ENCODE measurements at regions not wholly inside any gene's neighbourhood (a gene's known extent, or its start where the extent isn't known, plus 50 kb on each side); places are given as distances from the start of the nearest gene placed in this dataset.
"Not testable (repeated sequence)": the region's sequence is repeated elsewhere in the genome, so short reads cannot be mapped to it uniquely, and the experiment has no call there.

DNA sequence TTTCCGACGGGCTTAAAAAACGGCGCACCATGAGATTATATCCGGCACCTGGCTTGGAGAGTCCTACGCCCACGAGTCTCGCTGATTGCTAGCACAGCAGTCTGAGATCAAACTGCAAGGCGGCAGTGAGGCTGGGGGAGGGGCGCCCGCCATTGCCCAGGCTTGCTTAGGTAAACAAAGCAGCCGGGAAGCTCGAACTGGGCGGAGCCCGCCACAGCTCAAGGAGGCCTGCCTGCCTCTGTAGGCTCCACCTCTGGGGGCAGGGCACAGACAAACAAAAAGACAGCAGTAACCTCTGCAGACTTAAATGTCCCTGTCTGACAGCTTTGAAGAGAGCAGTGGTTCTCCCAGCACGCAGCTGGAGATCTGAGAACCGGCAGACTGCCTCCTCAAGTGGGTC lies 117.5 kb upstream of the C9orf72 start:
- H3K4me1 ChIP-seq (ENCODE audit: insufficient read depth, low read length); H3K36me3 ChIP-seq (ENCODE audit: insufficient read depth, low read length); H3K9me3 ChIP-seq (ENCODE audit: control insufficient read depth, insufficient read depth, low read length): not testable (repeated sequence)
- H3K9ac ChIP-seq (ENCODE audit: low read depth, low read length): peak overlapping the region; percentile 55; the same call in 1 of the 2 replicates

DNA sequence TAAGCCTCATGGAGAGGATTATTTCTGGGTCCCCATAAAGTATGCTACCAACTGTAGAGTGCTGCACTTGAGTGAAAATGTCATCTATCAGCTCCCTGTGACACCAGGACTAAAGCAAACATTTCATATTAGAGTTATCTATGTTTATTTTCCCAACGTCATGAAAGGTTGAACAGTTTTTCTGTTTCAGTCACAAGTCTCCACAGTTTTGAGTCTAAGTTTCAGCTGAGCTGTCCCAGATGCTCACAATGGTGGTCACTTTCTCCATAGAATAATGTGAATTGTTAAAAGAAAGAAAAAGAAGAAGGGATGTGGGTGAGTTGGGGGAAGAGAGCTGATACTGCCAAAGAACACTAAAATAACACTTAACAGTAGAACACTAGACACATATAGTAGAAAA lies 126.3 kb upstream of the C9orf72 start:
- H3K36me3 ChIP-seq (ENCODE audit: insufficient read depth, low read length): no peaks in the 10 kb centered on the region
- H3K9ac ChIP-seq (ENCODE audit: low read depth, low read length): no peak overlapping the region
- no peaks in the 10 kb centered on the region for H3K9me3 ChIP-seq (ENCODE audit: control insufficient read depth, insufficient read depth, low read length)
- H3K4me1 ChIP-seq (ENCODE audit: insufficient read depth, low read length): peaks cover 7% of the 10 kb centered on the region

DNA sequence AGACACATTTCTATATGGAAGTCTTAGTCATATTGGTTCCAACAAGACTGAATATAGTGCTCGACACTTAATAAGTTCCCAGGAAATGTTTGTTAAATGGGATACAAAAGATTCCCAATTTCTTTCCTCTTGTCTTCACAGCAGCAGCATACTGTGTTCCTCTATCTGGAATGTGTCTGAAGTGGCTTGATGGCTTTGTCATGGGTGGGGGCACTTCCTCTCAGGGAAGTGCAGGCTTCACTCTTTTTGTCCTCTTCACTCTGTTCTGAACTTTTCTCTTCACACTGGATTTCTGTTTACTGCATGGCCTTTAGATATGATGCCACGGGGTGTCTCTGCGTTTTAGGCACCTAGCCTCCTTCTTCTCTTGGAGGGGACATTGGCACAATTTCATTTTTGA lies 127.7 kb upstream of the C9orf72 start:
- H3K9me3 ChIP-seq (ENCODE audit: control insufficient read depth, insufficient read depth, low read length): no peaks in the 10 kb centered on the region
- H3K36me3 ChIP-seq (ENCODE audit: insufficient read depth, low read length): no peaks in the 10 kb centered on the region
- H3K9ac ChIP-seq (ENCODE audit: low read depth, low read length): no peak overlapping the region
- peaks cover 7% of the 10 kb centered on the region for H3K4me1 ChIP-seq (ENCODE audit: insufficient read depth, low read length)

DNA sequence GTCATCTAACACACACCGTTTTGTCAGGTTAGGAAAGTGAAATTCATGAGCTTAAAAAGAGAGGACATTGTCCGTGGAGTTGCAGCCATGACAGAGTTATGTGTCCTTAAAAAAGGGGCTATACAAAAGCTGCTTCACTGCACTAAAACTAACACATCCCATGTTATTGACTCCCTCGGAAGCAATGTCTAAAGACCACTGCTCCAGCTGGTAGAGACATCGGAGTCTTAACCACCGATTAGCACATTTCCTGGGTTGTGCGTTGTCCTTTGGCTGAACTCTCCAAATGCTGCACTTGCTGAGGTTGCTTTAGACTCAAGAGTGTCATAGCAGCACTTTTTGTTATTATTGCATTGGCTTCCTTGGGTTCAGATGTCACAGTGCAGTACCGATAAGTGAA lies 128.3 kb upstream of the C9orf72 start:
- H3K9ac ChIP-seq (ENCODE audit: low read depth, low read length): no peak overlapping the region

DNA sequence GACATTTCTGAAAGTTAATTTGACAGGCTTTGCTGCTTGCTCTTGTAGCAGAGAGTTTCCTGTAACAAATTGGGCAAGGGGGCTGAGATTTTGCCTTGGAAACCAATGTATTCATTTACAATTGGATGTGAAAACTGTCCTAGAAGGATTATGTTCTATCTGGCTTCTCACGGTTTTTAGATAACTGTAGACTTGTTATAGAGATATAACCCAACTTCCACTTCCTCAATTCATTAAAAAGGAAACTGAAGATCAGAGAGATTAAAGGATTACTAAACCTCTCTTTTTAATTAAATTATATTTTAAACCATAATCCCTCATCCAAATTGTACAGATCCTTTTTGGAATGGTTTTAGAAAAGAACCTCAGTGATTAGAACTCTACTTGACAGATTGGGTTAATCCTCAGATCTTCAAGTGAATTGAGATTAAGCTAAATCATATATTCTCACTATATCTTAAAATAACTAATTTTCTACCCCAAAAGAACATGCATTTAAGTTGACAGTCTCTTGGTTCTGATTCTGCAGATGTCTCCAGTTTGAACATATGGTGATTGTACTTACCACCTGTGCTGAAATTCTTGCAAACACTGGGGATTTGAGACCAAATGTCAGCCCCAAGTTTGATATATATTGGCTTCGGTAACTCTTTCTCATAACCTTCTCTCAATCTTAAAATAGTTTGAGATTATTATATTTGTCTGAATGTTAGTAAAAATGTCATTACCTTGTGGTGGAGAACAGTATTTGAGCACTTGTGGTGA lies 130.1 kb upstream of the C9orf72 start:
- H3K9me3 ChIP-seq (ENCODE audit: control insufficient read depth, insufficient read depth, low read length): no peaks in the 10 kb centered on the region
- H3K36me3 ChIP-seq (ENCODE audit: insufficient read depth, low read length): no peaks in the 10 kb centered on the region
- H3K9ac ChIP-seq (ENCODE audit: low read depth, low read length): no peak overlapping the region
- H3K4me1 ChIP-seq (ENCODE audit: insufficient read depth, low read length): peaks cover 7% of the 10 kb centered on the region

More for the DNA sequence above, 128.3 kb upstream of the C9orf72 start:
- H3K4me1 ChIP-seq (ENCODE audit: insufficient read depth, low read length): peaks cover 7% of the 10 kb centered on the region
- H3K36me3 ChIP-seq (ENCODE audit: insufficient read depth, low read length): no peaks in the 10 kb centered on the region
- H3K9me3 ChIP-seq (ENCODE audit: control insufficient read depth, insufficient read depth, low read length): no peaks in the 10 kb centered on the region

DNA sequence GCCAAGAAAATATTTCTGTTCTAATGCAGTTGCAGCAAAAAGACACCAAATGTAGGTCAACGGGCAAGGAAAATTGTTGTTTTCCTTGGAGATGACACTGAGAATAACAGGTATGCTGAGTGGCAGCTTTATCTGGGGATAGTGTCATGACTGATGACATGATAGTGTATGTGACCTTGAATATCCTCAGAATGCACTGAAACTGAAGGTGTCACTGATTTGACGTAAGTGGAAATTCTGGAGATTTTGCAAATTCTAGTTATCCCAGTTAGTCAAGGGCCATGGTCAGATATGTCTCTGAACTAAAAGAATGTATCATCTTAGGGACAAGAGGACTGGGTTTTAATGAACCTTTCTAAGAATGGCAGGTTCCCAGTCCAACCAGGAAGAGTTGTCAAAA lies 138.0 kb upstream of the C9orf72 start:
- Histone ChIP-seq H3K4me1 (ENCODE audit: insufficient read depth, low read length) (no peaks in the 10 kb centered on the region), H3K36me3 (ENCODE audit: insufficient read depth, low read length) (no peaks in the 10 kb centered on the region), H3K9me3 (ENCODE audit: control insufficient read depth, insufficient read depth, low read length) (no peaks in the 10 kb centered on the region), H3K9ac (ENCODE audit: low read depth, low read length) (no peak overlapping the region)

DNA sequence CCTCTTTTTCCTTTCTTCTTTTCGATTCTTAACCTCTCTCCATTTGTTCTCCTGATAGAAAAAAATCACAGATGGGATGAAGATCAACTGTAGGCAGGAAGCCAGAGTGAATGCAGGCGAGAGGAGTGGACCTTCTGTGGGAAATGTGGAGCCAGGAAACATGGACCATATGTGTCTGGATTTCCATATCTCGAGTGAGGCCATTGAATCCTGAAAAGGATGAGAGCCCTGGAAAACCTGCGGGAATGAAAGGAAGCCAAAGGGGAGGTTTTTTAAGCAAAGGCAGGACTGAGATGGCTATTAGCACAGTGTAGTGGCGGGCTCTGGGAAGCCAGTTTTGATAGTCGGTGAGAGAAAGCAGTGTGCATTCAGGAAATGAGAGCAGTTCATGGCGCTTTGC lies 139.5 kb upstream of the C9orf72 start:
- Histone ChIP-seq H3K9ac (ENCODE audit: low read depth, low read length) (no peak overlapping the region), H3K4me1 (ENCODE audit: insufficient read depth, low read length) (no peaks in the 10 kb centered on the region), H3K9me3 (ENCODE audit: control insufficient read depth, insufficient read depth, low read length) (no peaks in the 10 kb centered on the region), H3K36me3 (ENCODE audit: insufficient read depth, low read length) (no peaks in the 10 kb centered on the region)

DNA sequence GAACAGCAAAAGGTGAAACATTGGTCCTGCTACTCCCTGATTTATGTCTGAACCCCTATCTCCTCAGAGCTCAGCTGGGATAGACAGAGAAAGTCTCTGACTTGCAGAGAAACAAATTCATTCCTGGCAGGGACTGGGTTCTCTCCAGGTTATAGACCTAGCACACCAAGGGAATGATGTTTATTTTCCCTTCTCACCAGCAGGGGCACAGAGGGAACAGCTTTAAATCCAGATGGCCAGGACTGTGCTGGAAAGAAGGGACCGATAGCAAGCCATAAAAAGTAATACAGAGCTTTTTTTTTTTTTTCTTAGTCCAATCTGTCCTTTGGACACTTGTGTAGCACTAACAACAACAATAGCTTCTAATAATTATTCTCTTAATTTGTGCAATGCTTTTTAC lies 141.1 kb upstream of the C9orf72 start:
- Histone ChIP-seq H3K9me3 (ENCODE audit: control insufficient read depth, insufficient read depth, low read length) (no peaks in the 10 kb centered on the region), H3K36me3 (ENCODE audit: insufficient read depth, low read length) (no peaks in the 10 kb centered on the region), H3K4me1 (ENCODE audit: insufficient read depth, low read length) (no peaks in the 10 kb centered on the region), H3K9ac (ENCODE audit: low read depth, low read length) (no peak overlapping the region)

DNA sequence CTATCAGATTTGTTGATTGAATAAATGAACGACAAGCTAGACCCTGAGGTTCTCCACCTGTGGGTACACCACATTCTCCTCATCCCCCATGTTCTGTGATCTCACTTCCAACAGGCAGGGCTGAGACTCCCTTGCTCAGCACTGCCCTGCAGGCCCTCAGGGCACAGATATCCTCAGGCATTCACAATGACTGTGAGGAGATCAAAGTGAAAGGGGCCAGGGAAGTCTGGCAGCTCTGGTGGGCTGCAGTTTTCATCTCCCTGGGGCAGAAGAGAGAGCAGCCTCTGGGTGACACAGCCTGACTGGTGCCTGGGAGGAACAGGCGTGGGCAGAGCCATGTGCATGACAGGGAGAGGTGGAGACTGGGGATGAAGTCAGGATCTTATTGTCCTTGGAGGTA lies 142.4 kb upstream of the C9orf72 start:
- Histone ChIP-seq H3K36me3 (ENCODE audit: insufficient read depth, low read length) (no peaks in the 10 kb centered on the region), H3K9ac (ENCODE audit: low read depth, low read length) (no peak overlapping the region), H3K9me3 (ENCODE audit: control insufficient read depth, insufficient read depth, low read length) (no peaks in the 10 kb centered on the region), H3K4me1 (ENCODE audit: insufficient read depth, low read length) (no peaks in the 10 kb centered on the region)

DNA sequence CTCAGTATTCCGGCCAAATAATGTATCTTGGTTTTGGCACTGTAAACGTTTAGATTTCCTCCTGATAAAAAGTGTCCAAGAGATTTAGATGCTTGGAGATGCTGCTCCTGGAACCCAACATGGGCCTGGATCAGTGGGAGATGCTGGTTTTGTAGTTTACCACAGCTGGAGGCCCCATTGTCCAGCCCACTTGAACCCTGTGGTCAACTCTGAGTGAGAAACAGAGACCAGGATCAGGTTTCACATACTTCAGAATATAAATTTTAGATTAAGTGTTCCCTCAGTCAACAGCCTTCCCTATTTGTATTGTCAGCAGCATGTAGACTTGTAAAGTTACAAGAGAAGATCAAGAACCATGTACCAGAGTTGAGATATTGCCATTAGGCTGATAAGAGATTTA lies 144.7 kb upstream of the C9orf72 start:
- Histone ChIP-seq H3K9ac (ENCODE audit: low read depth, low read length) (no peak overlapping the region), H3K36me3 (ENCODE audit: insufficient read depth, low read length) (no peaks in the 10 kb centered on the region), H3K9me3 (ENCODE audit: control insufficient read depth, insufficient read depth, low read length) (no peaks in the 10 kb centered on the region), H3K4me1 (ENCODE audit: insufficient read depth, low read length) (no peaks in the 10 kb centered on the region)

DNA sequence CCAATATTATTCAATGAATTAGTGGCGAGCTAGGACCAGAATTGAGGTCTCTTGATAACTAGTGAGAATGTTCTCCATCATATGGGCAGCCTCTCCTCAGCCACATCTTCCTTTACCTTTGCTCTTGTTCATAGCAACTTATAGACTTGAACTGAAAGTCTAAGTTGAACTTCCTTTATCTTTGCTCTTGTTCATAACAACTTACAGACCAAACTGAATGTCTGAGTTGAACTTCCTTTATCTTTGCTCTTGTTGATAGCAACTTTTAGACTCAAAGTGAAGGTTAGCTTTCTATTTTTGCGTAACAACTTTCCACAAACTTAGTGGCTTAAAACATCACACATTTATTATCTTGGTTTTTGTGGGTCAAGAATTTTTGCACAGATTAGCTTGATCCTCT lies 146.4 kb upstream of the C9orf72 start:
- Histone ChIP-seq H3K9me3 (ENCODE audit: control insufficient read depth, insufficient read depth, low read length) (no peaks in the 10 kb centered on the region), H3K36me3 (ENCODE audit: insufficient read depth, low read length) (no peaks in the 10 kb centered on the region), H3K4me1 (ENCODE audit: insufficient read depth, low read length) (0 out of 2 replicates have a peak, but pooled peaks cover 5% of the 10 kb centered on the region), H3K9ac (ENCODE audit: low read depth, low read length) (no peak overlapping the region)

DNA sequence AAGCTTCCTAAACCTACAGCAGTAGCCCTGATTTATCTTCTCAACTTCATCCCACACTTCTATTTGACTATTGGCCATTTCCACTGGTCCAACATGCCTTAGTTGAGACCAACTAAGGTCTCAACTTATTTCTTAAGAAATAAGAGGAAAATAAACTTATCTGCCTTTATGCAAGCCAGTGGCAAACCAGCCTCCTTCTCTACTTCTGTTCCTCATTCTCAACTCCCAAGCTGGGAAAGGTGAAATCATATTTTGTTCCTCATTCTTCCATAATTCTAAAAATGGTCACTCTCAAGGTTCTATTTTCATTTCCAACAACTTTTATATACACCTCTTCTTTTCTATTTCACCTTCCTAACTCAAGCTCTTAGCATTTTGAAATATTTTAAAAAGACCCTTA lies 149.6 kb upstream of the C9orf72 start:
- Histone ChIP-seq H3K36me3 (ENCODE audit: insufficient read depth, low read length) (no peaks in the 10 kb centered on the region), H3K9me3 (ENCODE audit: control insufficient read depth, insufficient read depth, low read length) (no peaks in the 10 kb centered on the region), H3K4me1 (ENCODE audit: insufficient read depth, low read length) (peaks cover 14% of the 10 kb centered on the region; the same call in 1 of the 2 replicates), H3K9ac (ENCODE audit: low read depth, low read length) (no peak overlapping the region)

DNA sequence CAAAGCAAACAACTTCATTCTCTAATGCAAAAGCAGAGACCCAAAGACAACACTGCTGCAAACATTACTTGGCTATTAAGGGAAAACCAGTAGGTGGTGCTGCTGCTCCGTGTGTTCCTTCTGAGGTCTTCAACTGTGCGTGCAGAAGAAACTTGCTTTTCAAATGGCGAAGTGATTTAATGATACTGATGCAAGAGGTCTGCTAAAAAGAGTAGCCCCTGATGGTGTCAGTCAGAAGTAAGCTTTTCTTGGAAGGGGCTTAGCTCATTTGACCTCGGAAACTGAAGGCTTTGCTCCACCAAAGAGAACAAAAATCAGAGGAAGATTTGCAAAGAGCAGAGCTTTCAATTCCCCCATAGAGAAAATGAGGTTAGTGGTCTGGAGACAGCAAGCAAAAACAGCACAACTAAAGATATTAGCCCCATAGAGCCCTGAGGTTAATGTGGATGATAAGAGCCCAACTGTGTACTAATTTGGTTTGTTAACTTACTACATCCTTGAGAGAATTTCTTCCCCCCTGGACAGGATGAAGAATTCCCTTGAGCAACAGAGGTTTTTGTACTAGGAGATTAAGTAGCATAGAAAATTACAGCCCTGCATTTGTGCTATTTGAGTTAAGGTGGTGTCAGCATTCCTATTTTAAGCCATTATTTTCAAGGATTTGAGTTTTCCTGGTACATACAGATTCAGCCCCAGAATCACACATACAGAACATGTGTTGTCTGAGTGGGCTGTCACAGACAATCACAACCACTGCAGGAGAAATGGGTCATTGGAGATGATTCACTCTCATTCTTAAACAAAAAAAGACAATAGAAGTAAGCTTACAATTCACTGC lies 153.2 kb upstream of the C9orf72 start:
- no peaks in the 10 kb centered on the region for H3K9me3 ChIP-seq (ENCODE audit: control insufficient read depth, insufficient read depth, low read length)
- H3K4me1 ChIP-seq (ENCODE audit: insufficient read depth, low read length): peaks cover 18% of the 10 kb centered on the region; the same call in 1 of the 2 replicates
- 0 out of 2 replicates have a peak overlapping the region, but pooled peaks have one; percentile 0 for H3K9ac ChIP-seq (ENCODE audit: low read depth, low read length)
- H3K36me3 ChIP-seq (ENCODE audit: insufficient read depth, low read length): no peaks in the 10 kb centered on the region

DNA sequence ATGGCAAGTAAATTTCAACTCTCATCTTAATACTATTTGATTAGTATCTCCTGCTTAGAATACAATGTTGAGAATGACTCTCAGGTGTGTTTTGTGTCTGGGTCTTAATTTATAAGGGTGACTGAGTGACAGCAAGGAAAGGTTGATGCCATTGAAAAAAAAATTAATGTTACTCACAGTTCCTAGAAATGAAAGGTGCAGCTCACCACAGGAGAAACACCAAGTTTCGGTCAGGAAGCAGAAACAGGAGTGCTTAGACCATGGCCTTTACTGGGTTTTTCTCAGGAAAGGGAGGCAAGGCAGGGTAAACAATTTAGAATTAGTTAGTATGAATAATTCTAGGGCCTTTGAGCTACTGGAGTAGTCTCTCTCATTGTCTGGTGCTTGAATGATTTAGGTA lies 159.2 kb upstream of the C9orf72 start:
- Histone ChIP-seq H3K4me1 (ENCODE audit: insufficient read depth, low read length) (0 out of 2 replicates have a peak, but pooled peaks cover 4% of the 10 kb centered on the region), H3K36me3 (ENCODE audit: insufficient read depth, low read length) (no peaks in the 10 kb centered on the region), H3K9ac (ENCODE audit: low read depth, low read length) (no peak overlapping the region), H3K9me3 (ENCODE audit: control insufficient read depth, insufficient read depth, low read length) (no peaks in the 10 kb centered on the region; the same call in 1 of the 2 replicates)

DNA sequence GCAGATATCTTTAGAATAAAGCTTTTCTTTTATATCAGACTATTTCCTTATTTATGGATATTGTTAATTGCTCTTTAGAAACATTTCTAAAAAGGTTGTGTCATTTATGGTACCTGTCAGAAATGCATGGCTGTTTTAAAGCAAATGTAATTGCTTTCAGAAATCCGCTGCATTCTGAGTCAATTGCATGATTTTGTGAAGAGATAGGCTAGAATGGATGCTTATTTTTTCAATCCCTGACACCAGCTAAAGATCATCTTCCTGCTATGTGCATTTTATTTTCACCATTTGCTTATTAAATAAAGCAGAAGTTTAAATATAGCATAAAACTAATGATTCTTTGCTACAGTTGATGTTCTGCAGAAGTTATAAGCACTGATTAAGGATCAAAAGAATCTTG lies 170.2 kb upstream of the C9orf72 start:
- Histone ChIP-seq H3K9me3 (ENCODE audit: control insufficient read depth, insufficient read depth, low read length) (peaks cover 3% of the 10 kb centered on the region; the same call in 1 of the 2 replicates), H3K4me1 (ENCODE audit: insufficient read depth, low read length) (peaks cover 13% of the 10 kb centered on the region; the same call in 1 of the 2 replicates), H3K9ac (ENCODE audit: low read depth, low read length) (no peak overlapping the region), H3K36me3 (ENCODE audit: insufficient read depth, low read length) (no peaks in the 10 kb centered on the region)
